ENCODE measurements at regions not wholly inside any gene's neighbourhood (a gene's known extent, or its start where the extent isn't known, plus 50 kb on each side); places are given as distances from the start of the nearest gene placed in this dataset.

GRCh38 chr7:52323202-52323746, 712.2 kb upstream of the POM121L12 start:
- intact Hi-C loops (cut with DNase I, micrococcal nuclease): no loop called here
- DNase-seq: no peak
- ChIA-PET CTCF (no interaction called here), POLR2A (no interaction called here)
- Mint-ChIP-seq H3K27ac (no peak overlapping the region), H3K9me3 (peaks cover 15% of the 10 kb centered on the region), H3K4me1 (ENCODE audit: low read depth) (no peaks in the 10 kb centered on the region), H3K36me3 (ENCODE audit: low read depth) (no peaks in the 10 kb centered on the region), H3K4me3 (no peak overlapping the region), H3K27me3 (no peaks in the 10 kb centered on the region)
- Histone ChIP-seq H3K9me3 (ENCODE audit: control insufficient read depth in 1 of 2, insufficient read depth in 1 of 2, low read length in 2 of 2) (peaks cover 9 to 12% of the 10 kb centered on the region in 2 experiments), H3K4me3 (ENCODE audit: low read length) (no peak overlapping the region), H3K4me1 (ENCODE audit: insufficient read depth, low read length) (no peaks in the 10 kb centered on the region), H3K27me3 (ENCODE audit: control insufficient read depth in 1 of 2, insufficient read depth in 2 of 2, low read length in 2 of 2) (no peaks in the 10 kb centered on the region), H3K36me3 (ENCODE audit: insufficient read depth, low read length) (no peaks in the 10 kb centered on the region), H3K27ac (ENCODE audit: low read depth in 1 of 2, low read length in 2 of 2) (no peak overlapping the region)
- no peak for ATAC-seq (ENCODE audit: poor library complexity)
- TF ChIP-seq CTCF (IDR thresholded peaks at IDR 0.05): no peak

- TF ChIP-seq CTCF (IDR thresholded peaks at IDR 0.05): no peak
- Histone ChIP-seq H3K36me3 (ENCODE audit: insufficient read depth, low read length) (no peaks in the 10 kb centered on the region), H3K27ac (ENCODE audit: low read depth in 1 of 2, low read length in 2 of 2) (no peak overlapping the region), H3K27me3 (ENCODE audit: control insufficient read depth in 1 of 2, insufficient read depth in 2 of 2, low read length in 2 of 2) (no peaks in the 10 kb centered on the region), H3K4me3 (ENCODE audit: low read length) (no peak overlapping the region), H3K9me3 (ENCODE audit: control insufficient read depth in 1 of 2, insufficient read depth in 1 of 2, low read length in 2 of 2) (peaks cover 7 to 12% of the 10 kb centered on the region in 2 experiments), H3K4me1 (ENCODE audit: insufficient read depth, low read length) (no peaks in the 10 kb centered on the region)
- intact Hi-C loops (cut with DNase I, micrococcal nuclease): no loop called here
- ChIA-PET POLR2A (no interaction called here), CTCF (no interaction called here)
- no peak overlapping the region for H3K27ac Mint-ChIP-seq
- no peak for DNase-seq
- ATAC-seq (ENCODE audit: poor library complexity): no peak
- H3K4me1 Mint-ChIP-seq (ENCODE audit: low read depth): no peaks in the 10 kb centered on the region
- no peaks in the 10 kb centered on the region for H3K36me3 Mint-ChIP-seq (ENCODE audit: low read depth)
- H3K27me3 Mint-ChIP-seq: no peaks in the 10 kb centered on the region
- H3K4me3 Mint-ChIP-seq: no peak overlapping the region
- peaks cover 16% of the 10 kb centered on the region for H3K9me3 Mint-ChIP-seq
These were observed 714.8 kb upstream of the POM121L12 start for GRCh38 chr7:52320610-52321009.

GRCh38 chr7:52317921-52318320, 717.5 kb upstream of the POM121L12 start:
- ChIA-PET POLR2A (no interaction called here), CTCF (no interaction called here)
- no peak for ATAC-seq (ENCODE audit: poor library complexity)
- no peak for DNase-seq
- Mint-ChIP-seq H3K4me1 (ENCODE audit: low read depth) (no peaks in the 10 kb centered on the region), H3K36me3 (ENCODE audit: low read depth) (no peaks in the 10 kb centered on the region), H3K27ac (no peak overlapping the region), H3K27me3 (no peaks in the 10 kb centered on the region), H3K9me3 (peaks cover 12% of the 10 kb centered on the region), H3K4me3 (no peak overlapping the region)
- Histone ChIP-seq H3K27me3 (ENCODE audit: control insufficient read depth in 1 of 2, insufficient read depth in 2 of 2, low read length in 2 of 2) (no peaks in the 10 kb centered on the region), H3K36me3 (ENCODE audit: insufficient read depth, low read length) (no peaks in the 10 kb centered on the region), H3K4me3 (ENCODE audit: low read length) (no peak overlapping the region), H3K27ac (ENCODE audit: low read depth in 1 of 2, low read length in 2 of 2) (no peak overlapping the region), H3K9me3 (ENCODE audit: control insufficient read depth in 1 of 2, insufficient read depth in 1 of 2, low read length in 2 of 2) (peaks cover under 1 to 4% of the 10 kb centered on the region in 2 experiments), H3K4me1 (ENCODE audit: insufficient read depth, low read length) (no peaks in the 10 kb centered on the region)
- intact Hi-C loops (cut with DNase I, micrococcal nuclease): no loop called here
- no peak for TF ChIP-seq CTCF (IDR thresholded peaks at IDR 0.05)

All from CD4-positive, alpha-beta T cell (primary cell).